GM18858 (cell line): ENCODE measurements at regions not wholly inside any gene's neighbourhood (a gene's known extent, or its start where the extent isn't known, plus 50 kb on each side); places are given as distances from the start of the nearest gene placed in this dataset.

Source experiments
- ATAC-seq: cut with Tn5 transposase; IDR thresholded peaks from one replicate; pipeline ENCODE4 v1.9.1; 2021; ENCODE audit not compliant: unreplicated experiment

GRCh38 chr7:110326966-110327365 lies 764.0 kb upstream of the LRRN3 start:
- no peak for ATAC-seq

GRCh38 chr7:110336423-110336822 lies 754.5 kb upstream of the LRRN3 start:
- no peak for ATAC-seq

- ATAC-seq: no peak
Observed at GRCh38 chr7:110337646-110338045, 753.3 kb upstream of the LRRN3 start.

- ATAC-seq: no peak
Observed at GRCh38 chr7:110347081-110347480, 743.8 kb upstream of the LRRN3 start.

- no peak for ATAC-seq
Observed at GRCh38 chr7:110356438-110356837, 734.5 kb upstream of the LRRN3 start.

GRCh38 chr7:110358028-110358427 lies 732.9 kb upstream of the LRRN3 start:
- ATAC-seq: no peak

GRCh38 chr7:110371709-110372108 lies 719.2 kb upstream of the LRRN3 start:
- ATAC-seq: no peak

GRCh38 chr7:110372685-110373084 lies 718.2 kb upstream of the LRRN3 start:
- no peak for ATAC-seq

- no peak for ATAC-seq
Observed at GRCh38 chr7:110373416-110373815, 717.5 kb upstream of the LRRN3 start.

- ATAC-seq: no peak
Observed at GRCh38 chr7:110373859-110374258, 717.1 kb upstream of the LRRN3 start.

GRCh38 chr7:110375068-110375467 lies 715.9 kb upstream of the LRRN3 start:
- ATAC-seq: no peak

- ATAC-seq: no peak
Observed at GRCh38 chr7:110382736-110383135, 708.2 kb upstream of the LRRN3 start.

- no peak for ATAC-seq
Observed at GRCh38 chr7:110386006-110386405, 704.9 kb upstream of the LRRN3 start.

- ATAC-seq: no peak
Observed at GRCh38 chr7:110386913-110387312, 704.0 kb upstream of the LRRN3 start.

GRCh38 chr7:110387689-110388088 lies 703.2 kb upstream of the LRRN3 start:
- ATAC-seq: no peak

GRCh38 chr7:110388457-110388856 lies 702.5 kb upstream of the LRRN3 start:
- no peak for ATAC-seq

- ATAC-seq: no peak
Observed at GRCh38 chr7:110396021-110396420, 694.9 kb upstream of the LRRN3 start.

- ATAC-seq: no peak
Observed at GRCh38 chr7:110397927-110398660, 692.8 kb upstream of the LRRN3 start.

GRCh38 chr7:110399421-110399820 lies 691.5 kb upstream of the LRRN3 start:
- no peak for ATAC-seq

GRCh38 chr7:110400411-110400810 lies 690.5 kb upstream of the LRRN3 start:
- ATAC-seq: no peak

GRCh38 chr7:110407242-110407641 lies 683.7 kb upstream of the LRRN3 start:
- no peak for ATAC-seq

GRCh38 chr7:110407706-110408105 lies 683.2 kb upstream of the LRRN3 start:
- ATAC-seq: no peak

- ATAC-seq: no peak
Observed at GRCh38 chr7:110412614-110413013, 678.3 kb upstream of the LRRN3 start.
